HG02852 (cell line): ENCODE measurements at regions not wholly inside any gene's neighbourhood (a gene's known extent, or its start where the extent isn't known, plus 50 kb on each side); places are given as distances from the start of the nearest gene placed in this dataset.
"Not testable (repeated sequence)": the region's sequence is repeated elsewhere in the genome, so short reads cannot be mapped to it uniquely, and the experiment has no call there.

ENCODE experiments used
- ATAC-seq: cut with Tn5 transposase; IDR thresholded peaks from one replicate; pipeline ENCODE4 v1.9.1; 2021; ENCODE audit warnings: mild to moderate bottlenecking, moderate library complexity; ENCODE audit not compliant: unreplicated experiment

- ATAC-seq, result no peak
These were observed 183.1 kb upstream of the SEMA3E start for GRCh38 chr7:83832009-83832408.

- ATAC-seq, result no peak
These were observed 178.1 kb upstream of the SEMA3E start for GRCh38 chr7:83827036-83827435.

- no peak for ATAC-seq
These were observed 175.3 kb upstream of the SEMA3E start for GRCh38 chr7:83824214-83824613.

- ATAC-seq, result no peak
These were observed 172.9 kb upstream of the SEMA3E start for GRCh38 chr7:83821866-83822265.

GRCh38 chr7:83820641-83821040, 171.7 kb upstream of the SEMA3E start:
- no peak for ATAC-seq

- ATAC-seq, result no peak
These were observed 171.0 kb upstream of the SEMA3E start for GRCh38 chr7:83819911-83820310.

- ATAC-seq, result no peak
These were observed 165.5 kb upstream of the SEMA3E start for GRCh38 chr7:83814480-83814879.

- not testable (repeated sequence) for ATAC-seq
These were observed 163.6 kb upstream of the SEMA3E start for GRCh38 chr7:83812563-83812962.

GRCh38 chr7:83808982-83809381, 160.0 kb upstream of the SEMA3E start:
- ATAC-seq, result no peak

- no peak for ATAC-seq
These were observed 158.8 kb upstream of the SEMA3E start for GRCh38 chr7:83807774-83808173.

GRCh38 chr7:83806538-83806937, 157.6 kb upstream of the SEMA3E start:
- ATAC-seq, result no peak

- no peak for ATAC-seq
These were observed 150.4 kb upstream of the SEMA3E start for GRCh38 chr7:83799333-83799732.

- ATAC-seq, result peak; percentile 65
These were observed 149.6 kb upstream of the SEMA3E start for GRCh38 chr7:83798489-83798888.

- peak; percentile 63 for ATAC-seq
These were observed 147.8 kb upstream of the SEMA3E start for GRCh38 chr7:83796760-83797159.

- no peak for ATAC-seq
These were observed 145.9 kb upstream of the SEMA3E start for GRCh38 chr7:83794829-83795228.

- ATAC-seq, result no peak
These were observed 144.6 kb upstream of the SEMA3E start for GRCh38 chr7:83793558-83793957.

- ATAC-seq, result no peak
These were observed 142.8 kb upstream of the SEMA3E start for GRCh38 chr7:83791737-83792136.

- ATAC-seq, result no peak
These were observed 137.9 kb upstream of the SEMA3E start for GRCh38 chr7:83786858-83787257.

- no peak for ATAC-seq
These were observed 133.7 kb upstream of the SEMA3E start for GRCh38 chr7:83782628-83783027.

- no peak for ATAC-seq
These were observed 129.1 kb upstream of the SEMA3E start for GRCh38 chr7:83778073-83778443.

GRCh38 chr7:83777406-83778072, 128.6 kb upstream of the SEMA3E start:
- ATAC-seq, result no peak

- no peak for ATAC-seq
These were observed 120.5 kb upstream of the SEMA3E start for GRCh38 chr7:83769407-83769806.

- ATAC-seq, result no peak
These were observed 102.3 kb upstream of the SEMA3E start for GRCh38 chr7:83751217-83751616.
